ENCODE measurements at regions not wholly inside any gene's neighbourhood (a gene's known extent, or its start where the extent isn't known, plus 50 kb on each side); places are given as distances from the start of the nearest gene placed in this dataset.

- TF ChIP-seq CTCF (IDR thresholded peaks at IDR 0.05; ENCODE audit: low read length) (no peak), EZH2 (IDR thresholded peaks at IDR 0.05; ENCODE audit: borderline replicate concordance, low read length) (no peak)
Observed at GRCh38 chr5:40210694-40211093, 469.0 kb upstream of the PTGER4 start.
